GDM1 (cell line): ENCODE measurements at regions not wholly inside any gene's neighbourhood (a gene's known extent, or its start where the extent isn't known, plus 50 kb on each side); places are given as distances from the start of the nearest gene placed in this dataset.
"Not testable (repeated sequence)": the region's sequence is repeated elsewhere in the genome, so short reads cannot be mapped to it uniquely, and the experiment has no call there.

ENCODE experiments used
- DNase-seq: peaks from one replicate; lab custom pipeline; 2025; lab: John Stamatoyannopoulos, UW

DNA sequence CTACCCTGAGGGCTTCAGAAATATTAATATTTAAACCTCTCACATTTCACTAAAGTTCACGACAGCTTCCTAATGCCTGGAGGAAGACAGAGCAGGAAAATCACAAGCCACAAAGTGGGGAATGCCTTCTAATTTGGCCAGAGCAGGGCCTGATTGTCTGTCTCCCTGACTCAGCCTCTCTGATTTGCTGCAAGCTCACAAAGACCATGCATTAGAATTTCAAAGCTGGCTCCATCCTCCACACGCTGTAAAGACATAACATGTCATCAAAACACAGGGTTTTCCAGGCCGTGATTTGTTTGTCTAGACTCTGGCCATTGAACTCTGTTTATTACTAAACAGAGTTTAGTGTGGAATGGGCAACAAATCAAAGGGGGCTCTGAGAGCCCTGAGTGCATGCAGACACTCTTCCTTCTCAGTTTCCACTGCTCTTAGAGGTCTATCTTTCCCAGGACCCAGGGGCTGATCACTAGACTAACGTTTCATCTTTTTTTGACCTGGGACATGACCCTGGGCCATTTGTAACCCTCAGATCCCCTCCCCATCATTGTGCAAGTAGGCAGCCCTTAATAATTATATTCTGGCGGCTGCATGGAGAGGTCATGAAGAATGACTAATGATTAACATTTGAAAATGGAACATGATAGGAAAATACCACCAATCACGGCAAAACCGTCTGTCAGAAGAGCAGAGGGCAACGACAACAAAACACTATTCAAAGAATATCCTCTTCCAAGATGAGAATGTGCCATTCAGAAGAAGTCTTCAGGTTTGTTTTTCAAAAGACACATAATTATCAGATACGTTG, 140.2 kb downstream of the ENC1 start:
- no peak for DNase-seq

DNA sequence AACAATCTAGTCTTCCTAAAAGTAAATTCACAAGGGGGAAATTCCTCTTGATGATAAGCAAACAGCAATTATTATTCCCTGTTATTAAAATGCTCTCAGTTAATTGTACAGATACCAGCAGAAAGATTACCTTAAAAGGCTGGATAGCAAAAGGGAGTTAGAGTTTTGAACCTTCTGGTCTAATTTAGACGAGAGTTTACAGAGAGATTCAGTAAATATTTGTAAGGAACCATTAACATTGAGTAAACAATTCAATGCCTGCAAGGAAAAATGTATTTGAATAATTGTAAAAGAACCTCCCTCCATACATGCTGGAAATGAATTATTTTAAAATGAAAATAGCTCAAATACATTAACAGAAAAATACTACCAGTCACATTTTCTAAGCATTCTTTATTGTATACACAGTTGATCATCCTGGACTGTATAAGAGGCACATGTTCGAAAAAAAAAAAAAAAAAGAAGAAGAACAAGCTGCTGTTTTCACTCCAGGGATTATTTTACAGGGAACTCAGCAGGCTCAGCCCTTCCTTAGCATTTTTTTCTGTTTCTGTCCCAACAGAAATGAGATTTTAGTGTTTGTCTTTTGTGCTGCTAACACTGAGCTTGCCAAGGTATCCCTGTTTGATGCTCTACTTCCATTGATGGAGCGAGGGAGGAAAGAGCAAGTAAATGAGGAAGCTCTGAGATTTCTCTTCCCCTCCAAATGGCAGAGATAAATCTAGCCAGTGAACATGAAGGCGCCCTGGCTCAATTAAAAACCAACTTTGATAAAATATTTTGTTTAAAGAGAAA, 141.1 kb downstream of the ENC1 start:
- no peak for DNase-seq

DNA sequence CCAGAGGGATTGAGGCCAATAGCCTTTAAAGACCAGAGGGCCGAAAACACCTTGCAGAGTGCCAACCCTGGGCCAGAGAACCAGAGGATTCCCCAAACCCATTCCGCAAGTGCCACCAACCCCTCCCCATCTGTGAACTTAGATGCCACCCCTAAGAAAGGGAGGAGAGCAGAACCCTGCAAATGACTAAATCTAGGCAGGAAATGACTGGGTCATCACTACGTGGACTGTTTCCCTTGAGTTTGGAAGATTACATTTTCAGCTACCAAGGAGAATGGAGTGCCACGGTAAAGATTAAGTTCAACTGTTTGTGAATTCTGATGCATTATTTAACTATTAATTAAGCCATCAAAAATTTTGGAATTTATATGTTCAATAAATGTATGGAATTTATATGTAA, 142.8 kb downstream of the ENC1 start:
- no peak for DNase-seq

DNA sequence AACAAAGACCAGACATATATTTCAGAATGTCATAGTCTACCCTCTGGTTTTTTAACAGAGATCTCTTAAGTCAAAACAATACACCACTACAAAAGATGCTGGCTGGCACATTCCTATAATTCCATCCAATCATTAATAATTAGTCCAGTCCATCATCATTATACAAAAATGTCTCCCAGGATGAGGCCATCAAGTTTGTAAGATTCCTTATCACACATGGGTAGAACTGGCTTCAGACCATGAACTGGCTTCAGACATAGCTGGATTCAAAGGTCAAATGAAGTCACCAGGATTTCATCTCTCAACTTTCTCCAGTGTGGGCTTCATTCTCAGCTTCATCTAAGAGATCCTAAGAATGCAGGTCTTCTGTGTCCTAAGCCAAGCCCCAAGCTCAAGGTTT, 147.1 kb downstream of the ENC1 start:
- DNase-seq, result no peak

DNA sequence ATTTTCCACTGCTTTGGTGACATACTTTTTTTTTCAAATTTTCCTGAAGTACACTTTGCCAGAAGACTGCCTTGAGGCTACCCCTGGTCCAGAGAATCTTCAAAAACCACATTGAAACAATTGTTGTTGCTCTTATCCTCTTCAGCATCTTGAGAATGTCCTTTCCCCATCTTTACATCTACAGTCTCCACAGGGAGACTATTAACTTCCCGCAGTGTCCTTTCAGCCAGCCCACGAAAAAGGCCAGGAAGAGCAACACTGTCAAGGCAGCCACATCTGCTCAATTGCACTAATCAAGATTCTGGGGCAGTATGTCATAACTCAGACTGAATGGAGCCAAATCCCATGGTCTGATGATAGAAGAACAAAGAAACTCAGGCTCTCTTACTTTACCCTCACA, 148.3 kb downstream of the ENC1 start:
- DNase-seq, result no peak

DNA sequence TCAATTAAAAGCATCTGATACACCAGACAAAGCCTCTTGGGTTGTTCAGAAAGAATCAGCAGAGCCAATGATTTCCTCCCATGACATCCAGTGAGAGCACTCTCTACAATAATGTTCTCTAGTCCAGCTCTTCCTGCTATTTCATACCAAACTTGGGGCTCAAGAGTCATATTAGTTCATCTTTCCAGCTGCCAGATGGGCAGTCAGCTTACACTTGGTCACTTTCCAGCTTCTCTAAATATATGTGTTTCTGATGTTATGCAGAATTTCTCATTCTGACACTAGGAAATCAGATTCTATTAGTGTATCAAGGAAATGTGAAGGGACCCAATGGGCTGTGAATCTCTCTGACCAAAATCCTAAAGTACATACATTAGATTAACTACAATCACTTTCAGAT, 148.9 kb downstream of the ENC1 start:
- DNase-seq, result no peak

DNA sequence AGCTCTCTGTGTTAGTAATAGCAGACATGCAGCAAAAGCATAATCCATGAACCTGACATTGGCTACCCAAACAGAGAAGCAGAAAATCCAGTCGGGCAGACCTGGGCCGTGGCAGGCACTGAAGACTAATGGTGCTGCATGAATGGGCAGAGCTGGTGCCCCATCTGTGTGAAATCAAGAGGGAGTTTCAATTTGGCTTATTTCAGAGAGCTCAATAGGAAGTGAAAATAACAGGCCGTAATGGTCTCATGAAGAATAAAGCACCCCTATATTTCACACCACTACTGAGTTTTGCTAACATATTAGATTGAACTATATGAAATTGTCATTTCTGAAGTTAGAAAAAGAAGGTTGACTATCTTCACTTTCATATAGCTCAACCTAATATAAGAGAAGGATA, 149.7 kb downstream of the ENC1 start:
- DNase-seq, result no peak

DNA sequence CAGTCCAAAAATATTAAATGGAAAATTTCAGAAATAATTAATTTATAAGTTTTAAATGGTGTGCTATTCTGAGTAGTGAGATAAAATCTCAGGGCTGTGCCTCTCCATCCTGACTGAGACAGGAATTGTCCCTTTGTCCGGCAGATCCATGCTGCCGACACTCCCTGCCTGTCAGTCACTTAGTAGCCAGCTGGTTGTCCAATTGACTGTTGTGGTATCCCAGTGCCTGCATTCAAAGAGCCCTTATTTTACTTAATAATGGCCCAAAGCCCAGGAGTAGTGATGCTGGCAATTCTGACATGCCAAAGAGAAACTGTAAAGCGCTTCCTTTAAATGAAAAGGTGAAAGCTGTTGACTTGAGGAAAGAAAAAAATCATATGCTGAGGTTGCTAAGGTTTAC, 157.5 kb downstream of the ENC1 start:
- no peak for DNase-seq

DNA sequence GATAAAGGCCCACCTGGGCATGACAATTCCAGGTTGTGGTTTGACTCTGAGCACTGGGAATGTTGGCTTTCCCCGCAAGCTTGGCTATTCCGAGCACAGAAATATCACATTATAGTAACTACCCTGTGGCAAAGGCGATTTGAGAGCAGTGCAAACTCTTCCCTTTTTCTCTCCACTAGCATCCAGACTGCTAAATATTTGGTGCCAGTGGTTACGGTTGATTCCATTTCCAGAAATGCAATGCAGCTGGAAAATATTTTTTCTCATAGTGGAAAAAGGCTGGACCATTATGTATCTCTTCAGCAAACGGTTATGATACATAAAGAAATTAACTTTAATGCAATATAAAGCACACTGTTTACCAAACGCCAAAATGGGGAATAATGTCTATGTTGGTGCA, 158.0 kb downstream of the ENC1 start:
- DNase-seq, result no peak

DNA sequence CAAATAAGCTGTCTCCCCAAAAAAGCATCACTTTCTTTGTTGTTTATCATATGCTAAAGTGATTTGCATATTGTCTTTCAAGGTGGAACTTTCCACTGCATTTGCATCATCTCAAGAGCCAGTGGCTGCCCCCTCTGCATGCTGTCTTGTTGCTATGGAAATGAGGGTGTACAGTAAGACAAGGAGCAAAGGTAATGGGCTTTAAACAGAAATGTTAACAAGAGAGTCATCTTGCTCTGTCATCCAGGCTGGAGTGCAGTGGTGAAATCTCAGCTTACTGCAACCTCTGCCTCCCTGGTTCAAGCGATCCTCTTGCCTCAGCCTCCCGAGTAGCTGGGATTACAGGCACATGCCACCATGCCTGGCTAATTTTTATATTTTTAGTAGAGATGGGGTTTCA, 159.2 kb downstream of the ENC1 start:
- DNase-seq, result not testable (repeated sequence)

DNA sequence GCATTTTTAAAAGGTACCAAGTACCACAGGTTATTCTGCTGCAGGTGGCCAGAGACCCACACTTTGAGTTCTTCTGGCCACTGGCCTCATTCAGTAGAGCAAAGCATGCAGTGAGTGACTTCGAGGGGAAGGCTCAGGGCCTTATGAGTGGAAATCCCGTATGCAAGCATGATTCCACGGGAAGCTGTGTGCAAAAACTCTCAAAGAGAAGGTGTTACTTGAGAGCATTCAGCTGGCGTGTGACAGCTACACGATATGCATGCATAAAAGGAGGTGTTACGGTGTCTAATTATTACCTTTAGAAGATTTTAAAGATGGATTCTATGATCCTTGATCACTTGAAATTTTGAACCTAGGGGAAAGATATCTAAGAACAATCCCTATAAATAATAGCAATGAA, 160.3 kb downstream of the ENC1 start:
- no peak for DNase-seq

DNA sequence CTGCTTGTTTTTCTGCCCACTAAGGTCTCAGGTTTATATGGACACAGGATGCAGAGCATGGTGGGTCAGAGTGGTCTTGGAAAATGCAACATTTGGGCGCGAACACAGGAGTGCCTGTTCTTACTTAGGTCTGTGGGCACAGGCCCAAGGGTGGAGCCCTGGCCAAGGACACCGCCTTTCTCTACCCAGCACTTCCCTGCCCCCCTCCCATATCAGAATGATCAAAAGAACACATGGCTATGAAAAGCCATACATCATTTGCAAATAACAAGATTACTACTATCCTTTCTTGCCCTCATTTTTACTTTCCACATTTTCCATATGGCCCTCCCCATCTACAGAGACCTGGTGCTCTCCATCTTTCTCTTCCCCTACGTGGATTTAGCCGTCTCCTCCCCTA, 162.2 kb downstream of the ENC1 start:
- no peak for DNase-seq

DNA sequence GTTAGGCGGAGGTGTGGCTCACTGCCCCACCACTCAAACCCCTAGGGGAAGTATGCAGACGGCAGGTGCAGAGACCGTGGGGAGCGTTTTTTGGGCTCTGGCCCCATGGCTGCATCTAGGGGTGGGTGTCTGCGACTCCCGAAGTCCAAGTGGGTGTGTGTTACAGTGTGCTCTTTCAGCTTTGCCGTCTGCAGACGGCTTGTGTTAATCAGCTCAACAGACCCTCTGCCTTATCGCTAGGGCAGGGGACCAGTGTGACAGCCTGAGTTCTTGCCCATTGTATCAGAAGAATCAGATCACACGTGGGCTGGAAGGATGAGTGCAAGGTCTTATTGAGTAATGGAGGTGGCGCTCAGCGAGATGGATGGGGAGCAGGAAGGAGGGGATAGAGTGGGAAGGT, 162.8 kb downstream of the ENC1 start:
- no peak for DNase-seq

DNA sequence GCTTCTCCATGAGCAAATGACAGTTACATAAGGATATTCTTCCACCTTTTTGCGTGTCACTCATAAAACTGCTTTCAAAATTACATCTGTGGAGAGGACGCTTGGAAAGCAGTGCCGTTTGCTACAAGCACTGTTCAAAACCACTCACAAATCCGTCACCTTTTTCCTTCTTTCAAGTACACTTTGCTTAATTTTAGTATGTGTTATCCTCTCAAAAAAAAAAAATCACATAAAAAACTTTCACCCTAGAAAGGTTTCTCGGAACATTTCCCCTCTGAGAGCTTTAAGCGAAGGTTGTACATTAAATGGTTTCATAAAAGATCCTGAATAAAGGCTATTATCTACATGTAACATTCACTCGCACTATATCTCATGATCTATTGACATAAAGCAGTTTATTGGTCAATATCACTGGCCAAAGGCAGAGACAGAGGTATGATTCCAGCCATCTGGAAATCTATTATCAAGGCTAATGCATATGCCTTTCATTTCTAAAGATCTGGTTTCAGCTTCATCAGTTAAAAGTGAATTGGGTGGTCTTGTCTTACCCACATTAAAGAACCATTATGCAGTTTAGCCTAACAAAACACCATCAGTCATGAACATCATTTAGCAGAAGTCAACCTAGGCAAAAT, 163.6 kb downstream of the ENC1 start:
- no peak for DNase-seq

DNA sequence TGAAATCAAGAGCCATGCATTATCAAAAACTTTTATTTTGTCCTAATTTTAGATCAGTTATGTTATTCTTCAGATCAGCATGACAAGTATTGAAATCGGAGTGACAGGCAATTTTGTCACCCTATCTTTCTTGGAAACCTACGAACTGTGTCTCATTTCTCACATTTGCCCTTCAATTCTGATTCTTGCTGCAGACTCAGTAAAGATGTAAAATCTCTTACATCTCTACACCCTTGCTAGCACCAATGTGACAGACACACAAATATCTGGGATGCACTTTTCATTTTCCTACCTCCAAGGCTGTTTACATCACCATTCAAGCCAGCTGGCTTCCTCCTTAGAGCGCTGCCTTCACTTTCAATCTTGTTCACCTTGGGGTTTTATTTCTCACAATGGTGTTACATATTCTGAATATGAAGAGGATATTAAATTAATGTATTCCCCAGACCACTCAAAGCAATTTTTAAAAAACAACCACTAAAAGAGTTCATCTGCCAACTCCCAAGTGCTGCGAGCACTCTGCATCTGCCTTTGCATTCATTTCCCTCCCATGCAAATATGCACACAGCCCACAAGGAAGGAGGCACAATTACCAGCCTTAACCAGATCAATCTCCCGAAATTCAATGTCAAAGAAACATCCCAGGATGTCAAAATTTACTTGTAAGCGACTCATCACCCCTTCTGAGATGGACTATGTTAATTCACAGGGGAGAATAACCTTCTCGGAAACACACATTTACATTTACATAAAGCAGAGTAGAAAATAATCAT, 164.3 kb downstream of the ENC1 start:
- no peak for DNase-seq

DNA sequence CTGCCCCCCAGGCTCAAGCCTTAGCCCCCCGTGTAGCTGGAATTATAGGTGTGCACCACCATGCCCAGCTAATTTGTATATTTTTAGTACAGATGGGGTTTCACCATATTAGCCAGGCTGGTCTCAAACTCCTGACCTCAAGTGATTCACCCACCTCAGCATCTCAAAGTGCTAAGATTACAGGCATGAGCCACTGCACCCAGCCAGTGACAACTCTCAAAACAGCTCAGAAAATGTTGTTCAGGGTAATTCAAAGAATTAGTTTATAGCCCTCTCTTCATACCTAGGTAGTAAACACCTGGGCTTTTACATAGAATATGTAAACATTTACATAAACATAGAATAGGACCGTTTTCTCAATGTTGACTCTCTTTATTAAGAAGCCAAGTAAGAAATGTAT, 168.7 kb downstream of the ENC1 start:
- no peak for DNase-seq

DNA sequence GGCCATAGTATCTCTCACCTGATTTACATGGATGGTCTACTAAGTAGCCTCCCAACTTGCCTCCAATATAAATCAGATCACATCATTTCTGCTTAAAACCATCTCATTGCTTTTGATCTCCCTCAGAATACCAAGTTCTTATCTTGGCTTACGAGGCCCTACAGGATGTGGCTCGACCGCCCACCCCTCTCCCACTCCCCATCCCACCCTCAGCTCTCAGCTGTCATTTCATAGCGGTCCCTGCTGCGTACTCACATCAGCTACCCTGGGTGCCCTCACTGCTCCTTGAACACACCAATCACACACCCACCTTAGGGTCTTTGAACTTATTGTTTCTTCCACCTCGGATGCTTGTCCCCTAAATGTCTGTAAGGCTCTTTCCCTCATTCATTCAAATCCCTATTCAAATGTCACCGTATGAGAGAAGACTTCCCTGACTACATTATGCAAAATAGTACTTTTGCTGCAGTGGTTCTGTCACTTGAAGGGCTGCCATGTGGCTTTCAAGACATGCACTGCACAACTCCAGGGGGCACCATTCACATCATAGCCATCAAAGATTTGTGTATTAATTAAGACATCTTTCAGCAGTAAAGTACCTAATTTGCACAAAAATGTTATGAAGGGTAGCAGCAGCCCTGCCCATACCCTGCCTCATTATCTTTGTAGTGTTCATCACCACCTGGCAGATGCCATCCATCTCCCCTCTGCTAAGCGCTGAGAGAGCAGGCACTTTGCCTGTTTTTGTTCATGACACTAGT, 171.1 kb downstream of the ENC1 start:
- no peak for DNase-seq

DNA sequence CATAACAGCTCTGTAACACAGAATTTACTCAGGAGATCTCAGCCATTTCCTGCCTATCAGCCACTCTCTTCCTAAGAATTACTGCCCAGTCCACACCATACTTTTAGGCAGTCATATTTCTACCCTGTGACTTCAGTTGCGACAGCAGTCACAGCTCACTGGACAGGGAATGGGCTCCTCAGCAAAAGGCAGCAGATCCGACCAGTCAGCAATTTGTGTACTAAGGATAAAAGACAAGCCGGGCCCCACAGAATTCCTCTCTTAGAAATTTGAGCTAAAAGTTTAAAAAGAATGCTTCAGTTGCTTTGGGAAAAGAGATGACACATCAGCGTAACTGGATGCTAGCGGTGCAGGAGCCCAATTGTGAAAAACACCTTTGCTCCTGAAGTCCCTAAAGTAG, 172.1 kb downstream of the ENC1 start:
- no peak for DNase-seq

DNA sequence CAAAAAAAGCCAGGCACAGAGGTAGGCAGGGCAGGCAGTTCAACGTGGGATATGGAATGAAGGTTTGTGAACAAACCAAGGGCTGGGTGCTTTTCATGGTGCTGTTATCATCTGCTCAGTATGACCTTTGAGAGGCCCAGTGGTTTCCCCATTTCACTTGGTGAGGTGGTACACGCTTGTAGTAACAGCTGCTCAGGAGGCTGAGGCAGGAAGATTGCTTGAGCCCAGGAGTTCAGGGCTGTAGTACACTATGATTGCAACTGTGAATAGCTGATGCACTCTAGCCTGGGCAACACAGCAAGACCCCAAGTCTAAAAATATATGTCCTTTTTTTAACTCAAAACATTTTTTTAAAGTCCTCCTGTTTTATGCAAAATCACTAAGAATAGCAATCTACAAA, 174.8 kb downstream of the ENC1 start:
- no peak for DNase-seq

DNA sequence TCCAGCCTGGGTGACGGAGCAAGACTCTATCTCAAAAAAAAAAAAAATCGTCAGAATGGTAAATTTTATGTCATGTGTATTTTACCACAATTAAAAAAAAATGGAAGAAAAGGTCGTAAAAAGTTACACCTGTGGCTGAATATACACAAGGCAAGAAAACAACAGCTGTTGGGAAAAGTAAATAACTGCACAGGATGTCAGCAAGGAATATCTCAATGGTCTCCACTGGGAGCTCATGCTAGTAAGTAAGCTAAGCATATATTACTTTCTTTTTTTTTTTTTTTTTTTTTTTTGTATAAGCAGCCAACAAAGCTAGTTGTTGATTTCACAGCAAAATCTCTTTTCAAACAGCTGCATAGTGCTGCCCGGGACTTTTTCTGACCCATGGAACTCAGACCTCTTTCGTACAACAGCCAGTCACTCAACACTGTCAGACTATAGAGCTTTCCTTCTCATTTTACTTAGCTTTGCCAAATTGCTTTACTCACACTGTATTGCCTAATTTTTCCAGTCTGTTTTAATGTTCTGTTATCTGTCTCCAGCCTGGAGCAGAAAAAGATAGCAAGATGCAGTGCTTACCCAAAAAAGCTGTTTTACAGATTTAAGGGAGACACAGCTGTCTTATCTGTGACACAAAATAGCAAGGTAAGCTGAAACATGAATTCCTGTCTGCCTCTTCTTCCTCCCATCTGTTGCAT, 175.9 kb downstream of the ENC1 start:
- DNase-seq, result no peak

DNA sequence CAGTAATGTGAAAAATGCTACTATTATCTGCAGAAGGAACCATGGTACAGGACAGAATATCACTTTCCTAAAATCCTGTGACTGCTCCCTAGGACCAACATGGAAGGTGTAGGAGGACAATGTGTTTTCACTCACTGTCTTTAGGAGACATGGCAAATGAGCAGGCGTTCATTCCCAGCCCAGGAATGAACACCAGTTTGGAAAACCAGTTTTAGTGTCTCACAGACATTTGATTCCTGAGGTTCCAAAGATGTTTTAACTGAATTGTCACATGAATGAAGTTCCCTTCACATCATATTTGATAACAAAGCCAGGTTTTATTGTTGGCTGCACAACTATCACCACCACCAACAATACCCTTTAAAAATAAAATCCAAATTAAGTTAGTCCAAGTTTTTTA, 178.2 kb downstream of the ENC1 start:
- DNase-seq, result no peak
